ENCODE measurements at regions not wholly inside any gene's neighbourhood (a gene's known extent, or its start where the extent isn't known, plus 50 kb on each side); places are given as distances from the start of the nearest gene placed in this dataset.

DNA sequence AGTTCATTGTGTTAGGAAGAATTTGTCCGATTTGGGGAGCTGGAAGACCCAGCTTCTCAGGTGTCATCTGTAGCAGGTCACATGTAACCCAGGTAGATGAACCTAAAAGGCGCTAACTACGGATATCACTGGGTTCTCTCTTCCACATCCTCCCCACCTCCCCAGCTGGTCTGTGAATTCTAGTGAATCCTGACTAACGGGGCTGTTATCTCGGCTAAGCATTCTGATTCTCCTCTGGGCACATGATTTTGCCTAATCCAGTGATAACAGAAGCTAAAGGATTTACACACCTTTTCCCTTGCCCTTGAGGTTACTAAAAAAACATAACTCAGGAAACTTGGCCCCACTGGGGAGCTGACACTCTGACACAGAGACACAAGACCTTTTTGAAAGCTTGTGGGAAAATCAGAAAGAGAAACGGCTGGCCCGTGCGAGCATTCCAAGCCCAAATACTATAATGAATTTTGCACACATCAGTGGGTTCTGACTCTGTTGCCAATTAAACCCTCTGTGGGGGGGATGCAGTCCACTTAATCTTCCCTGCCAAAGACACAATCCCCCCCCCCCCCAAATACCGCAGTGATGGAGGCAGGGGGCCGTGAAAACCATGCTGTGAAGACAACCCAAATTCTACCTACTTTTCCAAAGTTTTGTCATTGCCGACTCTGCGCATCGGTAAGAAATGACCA, 81.0 kb upstream of the FZD10 start:
- ATAC-seq (ENCODE audit: poor library complexity) = no peak
- POLR2A ChIA-PET = no interaction called here
- peaks cover 20% of the 10 kb centered on the region for H3K4me1 Mint-ChIP-seq (ENCODE audit: low read depth)
- intact Hi-C loops (cut with DNase I, micrococcal nuclease) = no loop called here
- Histone ChIP-seq H3K27ac (ENCODE audit: low read depth in 1 of 2, low read length in 2 of 2) (no peak overlapping the region), H3K36me3 (ENCODE audit: insufficient read depth, low read length) (no peaks in the 10 kb centered on the region), H3K4me1 (ENCODE audit: insufficient read depth, low read length) (peaks cover 8% of the 10 kb centered on the region), H3K27me3 (ENCODE audit: control insufficient read depth in 1 of 2, insufficient read depth in 2 of 2, low read length in 2 of 2) (no peaks in the 10 kb centered on the region), H3K4me3 (ENCODE audit: low read length) (no peak overlapping the region), H3K9me3 (ENCODE audit: control insufficient read depth in 1 of 2, insufficient read depth in 1 of 2, low read length in 2 of 2) (peaks cover 0 to 18% of the 10 kb centered on the region in 2 experiments)
- TF ChIP-seq, protein P1, sequence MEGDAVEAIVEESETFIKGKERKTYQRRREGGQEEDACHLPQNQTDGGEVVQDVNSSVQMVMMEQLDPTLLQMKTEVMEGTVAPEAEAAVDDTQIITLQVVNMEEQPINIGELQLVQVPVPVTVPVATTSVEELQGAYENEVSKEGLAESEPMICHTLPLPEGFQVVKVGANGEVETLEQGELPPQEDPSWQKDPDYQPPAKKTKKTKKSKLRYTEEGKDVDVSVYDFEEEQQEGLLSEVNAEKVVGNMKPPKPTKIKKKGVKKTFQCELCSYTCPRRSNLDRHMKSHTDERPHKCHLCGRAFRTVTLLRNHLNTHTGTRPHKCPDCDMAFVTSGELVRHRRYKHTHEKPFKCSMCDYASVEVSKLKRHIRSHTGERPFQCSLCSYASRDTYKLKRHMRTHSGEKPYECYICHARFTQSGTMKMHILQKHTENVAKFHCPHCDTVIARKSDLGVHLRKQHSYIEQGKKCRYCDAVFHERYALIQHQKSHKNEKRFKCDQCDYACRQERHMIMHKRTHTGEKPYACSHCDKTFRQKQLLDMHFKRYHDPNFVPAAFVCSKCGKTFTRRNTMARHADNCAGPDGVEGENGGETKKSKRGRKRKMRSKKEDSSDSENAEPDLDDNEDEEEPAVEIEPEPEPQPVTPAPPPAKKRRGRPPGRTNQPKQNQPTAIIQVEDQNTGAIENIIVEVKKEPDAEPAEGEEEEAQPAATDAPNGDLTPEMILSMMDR (IDR thresholded peaks at IDR 0.05) = no peak
- no peak overlapping the region for H3K27ac Mint-ChIP-seq
- DNase-seq = no peak
- H3K4me3 Mint-ChIP-seq = no peak overlapping the region
- no peaks in the 10 kb centered on the region for H3K27me3 Mint-ChIP-seq
- CTCF ChIA-PET = no interaction called here
- H3K36me3 Mint-ChIP-seq (ENCODE audit: low read depth) = no peaks in the 10 kb centered on the region
- peaks cover 5% of the 10 kb centered on the region for H3K9me3 Mint-ChIP-seq

DNA sequence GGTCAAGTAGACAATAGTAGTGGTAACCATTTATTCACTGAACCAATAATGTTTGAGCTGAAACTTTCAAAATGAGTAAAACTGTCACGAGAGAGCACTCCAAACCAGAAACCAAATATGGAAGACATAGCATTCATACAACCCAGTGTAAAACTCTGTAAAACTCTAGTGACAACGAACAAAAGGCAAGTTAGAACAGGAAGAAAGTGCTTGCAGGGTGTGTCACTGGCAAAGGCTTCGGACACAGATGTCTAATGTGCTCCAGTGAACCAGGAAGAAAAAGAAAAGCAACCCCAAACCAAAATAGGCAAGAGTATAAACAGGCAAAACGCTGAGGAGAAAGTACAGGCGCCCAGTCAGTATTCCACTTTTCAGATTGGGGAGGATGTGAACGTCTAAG, 79.3 kb upstream of the FZD10 start:
- Mint-ChIP-seq H3K27me3 (no peaks in the 10 kb centered on the region), H3K4me3 (no peak overlapping the region), H3K27ac (no peak overlapping the region), H3K9me3 (peaks cover 4% of the 10 kb centered on the region), H3K36me3 (ENCODE audit: low read depth) (no peaks in the 10 kb centered on the region), H3K4me1 (ENCODE audit: low read depth) (peaks cover 29% of the 10 kb centered on the region)
- ChIA-PET POLR2A (no interaction called here), CTCF (no interaction called here)
- H3K27me3 ChIP-seq (ENCODE audit: control insufficient read depth in 1 of 2, insufficient read depth in 2 of 2, low read length in 2 of 2) = peaks cover 0 to 2% of the 10 kb centered on the region in 2 experiments
- H3K4me3 ChIP-seq (ENCODE audit: low read length) = no peak overlapping the region
- ATAC-seq (ENCODE audit: poor library complexity) (no peak), DNase-seq (no peak)
- no peak overlapping the region for H3K27ac ChIP-seq (ENCODE audit: low read depth in 1 of 2, low read length in 2 of 2)
- H3K4me1 ChIP-seq (ENCODE audit: insufficient read depth, low read length) = peaks cover 25% of the 10 kb centered on the region
- intact Hi-C loops (cut with DNase I, micrococcal nuclease) = no loop called here
- H3K36me3 ChIP-seq (ENCODE audit: insufficient read depth, low read length) = no peaks in the 10 kb centered on the region
- peaks cover 0 to 27% of the 10 kb centered on the region in 2 experiments for H3K9me3 ChIP-seq (ENCODE audit: control insufficient read depth in 1 of 2, insufficient read depth in 1 of 2, low read length in 2 of 2)
- TF ChIP-seq, protein P1 (IDR thresholded peaks at IDR 0.05) = no peak

DNA sequence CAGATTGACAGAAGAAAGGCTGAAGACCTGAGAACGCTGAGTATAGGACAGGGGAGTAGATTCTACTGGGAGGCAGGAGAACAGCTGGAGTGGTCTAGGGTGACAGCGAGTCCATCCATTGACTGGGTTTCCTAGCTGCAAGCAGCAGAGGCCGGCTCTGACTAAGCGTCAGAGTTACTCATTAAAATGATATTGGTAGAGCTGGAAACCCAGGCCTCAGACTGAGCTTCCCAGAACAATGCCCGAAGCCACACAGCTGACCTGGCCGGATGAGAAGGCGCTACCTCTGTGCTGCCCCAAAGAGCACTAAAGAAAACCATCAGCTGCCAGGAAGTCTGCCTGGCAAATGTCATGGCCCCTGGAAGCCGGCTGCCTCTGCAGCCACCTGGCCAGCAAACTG, 78.5 kb upstream of the FZD10 start:
- CTCF ChIA-PET = no interaction called here
- H3K27ac Mint-ChIP-seq = no peak overlapping the region
- H3K36me3 Mint-ChIP-seq (ENCODE audit: low read depth) = no peaks in the 10 kb centered on the region

More for the DNA sequence above, 78.5 kb upstream of the FZD10 start:
- Histone ChIP-seq H3K27me3 (ENCODE audit: control insufficient read depth in 1 of 2, insufficient read depth in 2 of 2, low read length in 2 of 2) (peaks cover 0 to 2% of the 10 kb centered on the region in 2 experiments), H3K4me1 (ENCODE audit: insufficient read depth, low read length) (peaks cover 27% of the 10 kb centered on the region), H3K27ac (ENCODE audit: low read depth in 1 of 2, low read length in 2 of 2) (no peak overlapping the region), H3K4me3 (ENCODE audit: low read length) (no peak overlapping the region), H3K9me3 (ENCODE audit: control insufficient read depth in 1 of 2, insufficient read depth in 1 of 2, low read length in 2 of 2) (peaks cover 0 to 28% of the 10 kb centered on the region in 2 experiments), H3K36me3 (ENCODE audit: insufficient read depth, low read length) (no peaks in the 10 kb centered on the region)
- peaks cover 3% of the 10 kb centered on the region for H3K9me3 Mint-ChIP-seq
- POLR2A ChIA-PET = no interaction called here
- TF ChIP-seq, protein P1 (IDR thresholded peaks at IDR 0.05) = no peak
- no peak for DNase-seq
- ATAC-seq (ENCODE audit: poor library complexity) = no peak
- intact Hi-C loops (cut with DNase I, micrococcal nuclease) = no loop called here
- H3K4me3 Mint-ChIP-seq = no peak overlapping the region
- H3K4me1 Mint-ChIP-seq (ENCODE audit: low read depth) = peaks cover 32% of the 10 kb centered on the region
- no peaks in the 10 kb centered on the region for H3K27me3 Mint-ChIP-seq

Data from CD4-positive, alpha-beta T cell (primary cell).